ENCODE measurements at regions not wholly inside any gene's neighbourhood (a gene's known extent, or its start where the extent isn't known, plus 50 kb on each side); places are given as distances from the start of the nearest gene placed in this dataset.

- TF ChIP-seq BCLAF1 (IDR thresholded peaks at IDR 0.05) (no peak), FOXM1 (CRISPR knock-in tag; IDR thresholded peaks at IDR 0.05) (no peak), XBP1 (CRISPR knock-in tag; IDR thresholded peaks at IDR 0.05) (no peak), ZNF720 (CRISPR knock-in tag; IDR thresholded peaks at IDR 0.05) (no peak), GZF1 (CRISPR knock-in tag; IDR thresholded peaks at IDR 0.05) (no peak), TRIM24 (CRISPR knock-in tag; IDR thresholded peaks at IDR 0.05) (no peak), ZNF276 (CRISPR knock-in tag; IDR thresholded peaks at IDR 0.05; ENCODE audit: low read depth) (no peak), ZNF567 (CRISPR knock-in tag; IDR thresholded peaks at IDR 0.05; ENCODE audit: borderline replicate concordance) (no peak), ZNF724P (CRISPR knock-in tag; IDR thresholded peaks at IDR 0.05; ENCODE audit: borderline replicate concordance) (no peak), ARID3A (IDR thresholded peaks at IDR 0.05; ENCODE audit: low read depth, low read length) (0 out of 2 replicates have a peak, but pooled peaks have one; percentile 61), ZNF557 (CRISPR knock-in tag; IDR thresholded peaks at IDR 0.05) (no peak), IRF9 (CRISPR knock-in tag; IDR thresholded peaks at IDR 0.05; ENCODE audit: borderline replicate concordance) (no peak), AHDC1 (CRISPR knock-in tag; IDR thresholded peaks at IDR 0.05; ENCODE audit: borderline replicate concordance) (no peak), ZNF552 (CRISPR knock-in tag; IDR thresholded peaks at IDR 0.05; ENCODE audit: borderline replicate concordance) (no peak)
These were observed 82.7 kb downstream of the C9orf152 start (continued) for GRCh38 chr9:110125207-110125751.
